HUES64 (cell line): ENCODE measurements at regions not wholly inside any gene's neighbourhood (a gene's known extent, or its start where the extent isn't known, plus 50 kb on each side); places are given as distances from the start of the nearest gene placed in this dataset.
"Not testable (repeated sequence)": the region's sequence is repeated elsewhere in the genome, so short reads cannot be mapped to it uniquely, and the experiment has no call there.

Experiments
- H3K27ac ChIP-seq: 2 replicates; pipeline ENCODE4 v1.7.0; 2013; ENCODE audit warnings: low read depth, low read length, inconsistent platforms
- H3K27me3 ChIP-seq: 2 replicates; pipeline ENCODE4 v1.6.1; 2013; ENCODE audit warnings: mild to moderate bottlenecking, low read length; ENCODE audit not compliant: insufficient read depth
- H3K36me3 ChIP-seq: 2 replicates; pipeline ENCODE4 v1.6.1; 2013; ENCODE audit warnings: mild to moderate bottlenecking, low read length; ENCODE audit not compliant: insufficient read depth
- H3K4me1 ChIP-seq: 2 replicates; pipeline ENCODE4 v1.6.1; 2013; ENCODE audit warnings: mild to moderate bottlenecking, low read length, moderate library complexity; ENCODE audit not compliant: insufficient read depth
- H3K4me3 ChIP-seq: 2 replicates; pipeline ENCODE4 v1.5.1; 2013; ENCODE audit warnings: mild to moderate bottlenecking, low read length, moderate library complexity
- H3K9ac ChIP-seq: 2 replicates; pipeline ENCODE4 v1.6.1; 2013; ENCODE audit warnings: mild to moderate bottlenecking, low read depth, low read length
- H3K9me3 ChIP-seq: 2 replicates; pipeline ENCODE4 v1.6.1; 2013; ENCODE audit warnings: low read depth, low read length; ENCODE audit not compliant: insufficient read depth
- whole genome bisulfite sequencing: fragments of 150-250, 120-280 bp; methylation state at CpG from one replicate; pipeline ENCODE4 v1.1.7; 2013; ENCODE audit warnings: missing lambda C conversion rate; 5-methylcytosine and 5-hydroxymethylcytosine counted together

DNA sequence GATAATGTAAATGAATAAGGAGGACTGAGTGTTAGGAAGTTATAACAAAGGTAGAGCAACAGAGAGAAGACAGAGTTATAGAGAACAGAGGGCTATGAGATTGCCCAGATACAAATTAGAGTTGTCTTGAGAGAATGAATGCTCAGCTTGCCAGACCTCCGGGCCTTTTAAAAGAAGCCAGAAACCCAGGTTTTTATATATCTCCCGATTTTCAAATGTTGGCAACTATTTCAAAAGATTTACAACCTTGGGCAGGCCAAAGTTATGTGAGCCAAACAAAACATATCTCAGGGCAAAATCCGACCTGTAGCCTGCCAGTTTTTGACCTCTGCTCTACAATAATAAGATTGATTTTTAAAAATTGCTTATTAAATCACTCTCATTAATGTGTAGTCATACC is 573.1 kb upstream of the SLC10A2 start:
- WGBS: over 99% methylated on average over 3 of the region's 3 CpGs
- no peak overlapping the region for H3K9ac ChIP-seq
- H3K4me3 ChIP-seq: no peak overlapping the region
- no peaks in the 10 kb centered on the region for H3K4me1 ChIP-seq
- H3K27me3 ChIP-seq: no peaks in the 10 kb centered on the region
- no peaks in the 10 kb centered on the region for H3K36me3 ChIP-seq
- no peaks in the 10 kb centered on the region for H3K9me3 ChIP-seq
- H3K27ac ChIP-seq: no peak overlapping the region

DNA sequence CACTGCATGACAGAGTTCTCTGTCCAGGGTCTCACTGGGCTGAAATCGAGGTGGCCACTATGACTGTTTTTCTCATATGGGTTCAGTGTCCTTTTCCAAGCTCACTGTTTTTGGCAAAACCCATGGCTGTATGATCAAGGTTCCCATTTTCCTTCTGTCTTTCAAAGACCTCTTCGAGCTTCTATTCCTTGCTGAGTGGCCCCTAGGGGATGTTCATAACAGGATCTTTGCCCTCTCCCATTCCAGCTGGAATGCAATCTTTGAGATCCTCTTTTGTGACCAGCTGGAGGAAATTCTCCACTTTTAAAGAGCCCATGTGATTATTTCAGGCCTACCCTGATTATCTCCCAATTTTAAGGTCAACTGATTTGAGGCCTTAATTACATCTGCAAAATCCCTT is 572.5 kb upstream of the SLC10A2 start:
- H3K36me3 ChIP-seq: no peaks in the 10 kb centered on the region
- 91% methylated on average over 2 of the region's 2 CpGs for WGBS
- no peaks in the 10 kb centered on the region for H3K4me1 ChIP-seq
- H3K27ac ChIP-seq: no peak overlapping the region
- no peaks in the 10 kb centered on the region for H3K27me3 ChIP-seq
- no peaks in the 10 kb centered on the region for H3K9me3 ChIP-seq
- no peak overlapping the region for H3K4me3 ChIP-seq
- H3K9ac ChIP-seq: no peak overlapping the region

DNA sequence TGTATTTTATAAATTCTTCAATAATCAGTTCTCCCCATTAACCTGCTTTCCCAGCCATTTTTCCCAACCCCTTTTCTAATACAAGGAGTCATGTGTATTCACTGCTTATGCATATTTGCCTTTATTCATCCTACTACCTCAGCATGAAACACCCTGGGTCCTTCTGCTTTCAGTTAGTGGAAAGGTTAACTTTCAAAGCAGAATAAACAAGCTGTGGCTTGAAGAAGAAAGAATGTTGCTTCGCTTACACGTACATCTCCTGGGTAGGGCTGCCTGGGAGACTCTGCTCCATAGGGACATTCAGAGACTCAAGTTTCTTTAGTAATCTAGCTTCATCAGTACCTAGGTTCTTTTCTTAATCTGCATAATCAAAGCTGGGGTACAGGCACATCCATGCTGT is 567.8 kb upstream of the SLC10A2 start:
- 66% methylated on average over 2 of the region's 2 CpGs for WGBS
- H3K4me1 ChIP-seq: no peaks in the 10 kb centered on the region; the same call in 1 of the 2 replicates
- no peak overlapping the region for H3K9ac ChIP-seq
- no peak overlapping the region for H3K27ac ChIP-seq
- H3K9me3 ChIP-seq: no peaks in the 10 kb centered on the region
- H3K4me3 ChIP-seq: no peak overlapping the region
- no peaks in the 10 kb centered on the region for H3K36me3 ChIP-seq
- H3K27me3 ChIP-seq: no peaks in the 10 kb centered on the region

DNA sequence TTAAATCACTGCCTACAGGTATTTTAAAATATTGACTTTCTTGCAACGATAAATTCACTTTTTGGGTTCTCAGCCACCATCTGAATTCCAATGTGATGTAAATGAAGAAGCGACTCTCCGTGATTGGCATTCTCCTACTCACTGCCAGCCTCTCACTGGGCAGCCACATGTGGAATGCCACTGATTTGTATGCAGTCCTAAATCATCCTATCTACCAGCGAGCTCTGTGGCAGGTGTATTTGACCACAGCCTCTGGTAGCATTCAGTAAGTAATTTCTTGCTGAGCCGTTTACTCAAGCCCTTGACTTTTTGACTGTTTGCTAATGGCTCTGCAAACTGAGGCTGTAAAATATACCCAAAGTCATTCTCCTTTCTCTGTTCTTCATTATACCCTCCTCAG is 559.0 kb upstream of the SLC10A2 start:
- Histone ChIP-seq H3K27ac (no peak overlapping the region), H3K27me3 (no peaks in the 10 kb centered on the region), H3K9ac (no peak overlapping the region), H3K4me3 (no peak overlapping the region), H3K4me1 (peaks cover 10% of the 10 kb centered on the region; the same call in 1 of the 2 replicates), H3K9me3 (no peaks in the 10 kb centered on the region), H3K36me3 (no peaks in the 10 kb centered on the region)
- 85% methylated on average over 5 of the region's 5 CpGs for WGBS

DNA sequence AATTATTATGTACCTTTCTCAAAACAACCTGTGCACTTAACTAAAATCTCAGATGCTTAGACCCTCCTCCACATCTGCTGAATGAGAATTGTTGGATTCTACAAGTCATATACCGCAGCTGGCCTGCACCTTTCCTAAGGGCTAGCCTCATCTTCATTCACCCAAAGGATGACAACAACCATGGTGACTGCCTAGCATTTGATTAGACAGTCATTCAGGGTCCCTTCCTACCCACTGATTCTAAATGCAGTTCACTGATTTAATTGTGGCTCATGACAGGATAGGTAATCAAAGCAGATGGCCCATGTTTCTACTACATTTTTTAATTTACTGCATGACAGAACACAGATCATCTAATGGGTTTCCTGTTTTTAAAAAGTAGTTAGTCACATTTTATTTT is 551.9 kb upstream of the SLC10A2 start:
- H3K27ac ChIP-seq: no peak overlapping the region
- no peak overlapping the region for H3K9ac ChIP-seq
- no peaks in the 10 kb centered on the region for H3K36me3 ChIP-seq
- H3K27me3 ChIP-seq: no peaks in the 10 kb centered on the region
- peaks cover 5% of the 10 kb centered on the region; the same call in 1 of the 2 replicates for H3K4me1 ChIP-seq
- WGBS: 95% methylated on average over 1 of the region's 1 CpG
- no peak overlapping the region for H3K4me3 ChIP-seq
- no peaks in the 10 kb centered on the region for H3K9me3 ChIP-seq

DNA sequence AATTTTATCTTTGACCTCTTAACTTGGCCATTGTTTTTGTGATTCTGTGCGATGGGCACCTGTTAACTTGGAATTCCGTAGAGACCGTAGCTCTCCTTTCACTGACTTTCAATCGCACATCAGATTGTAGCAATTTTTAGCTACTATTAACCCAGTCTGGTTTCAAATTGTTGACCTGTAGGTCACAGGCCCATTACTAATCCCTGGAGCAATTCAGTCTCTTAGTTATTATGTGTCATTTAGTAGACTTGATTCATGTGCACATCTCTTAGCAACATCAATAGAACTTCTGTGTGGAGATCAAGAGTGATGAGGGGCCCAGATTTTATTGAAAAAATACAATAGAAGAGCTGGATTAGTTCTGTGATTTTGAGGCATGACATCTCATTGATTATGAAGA is 549.6 kb upstream of the SLC10A2 start:
- no peaks in the 10 kb centered on the region for H3K9me3 ChIP-seq
- H3K4me1 ChIP-seq: no peaks in the 10 kb centered on the region
- no peak overlapping the region for H3K27ac ChIP-seq
- WGBS: 97% methylated on average over 4 of the region's 4 CpGs
- no peak overlapping the region for H3K4me3 ChIP-seq
- H3K9ac ChIP-seq: no peak overlapping the region
- H3K36me3 ChIP-seq: no peaks in the 10 kb centered on the region
- H3K27me3 ChIP-seq: no peaks in the 10 kb centered on the region

DNA sequence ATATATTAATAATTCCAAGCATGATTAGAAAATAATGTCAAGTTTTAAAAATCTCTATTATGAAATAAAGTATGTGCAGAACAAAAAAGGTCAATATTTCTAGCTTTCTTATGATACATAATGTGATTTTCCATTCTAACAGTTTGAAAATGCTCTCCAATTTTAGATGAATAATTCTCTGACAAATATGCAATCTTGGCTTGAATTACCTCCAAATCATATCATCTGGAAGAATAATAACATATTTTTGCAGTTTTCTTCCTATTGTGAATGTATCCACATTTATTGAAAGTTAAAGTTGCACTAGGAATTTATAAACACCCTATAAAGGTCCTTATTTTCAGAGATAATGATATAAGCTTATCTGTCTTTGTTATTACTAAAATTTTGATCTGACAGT is 548.5 kb upstream of the SLC10A2 start:
- Histone ChIP-seq H3K36me3 (no peaks in the 10 kb centered on the region), H3K27ac (no peak overlapping the region), H3K9me3 (no peaks in the 10 kb centered on the region), H3K9ac (no peak overlapping the region), H3K27me3 (no peaks in the 10 kb centered on the region), H3K4me3 (no peak overlapping the region), H3K4me1 (no peaks in the 10 kb centered on the region)

DNA sequence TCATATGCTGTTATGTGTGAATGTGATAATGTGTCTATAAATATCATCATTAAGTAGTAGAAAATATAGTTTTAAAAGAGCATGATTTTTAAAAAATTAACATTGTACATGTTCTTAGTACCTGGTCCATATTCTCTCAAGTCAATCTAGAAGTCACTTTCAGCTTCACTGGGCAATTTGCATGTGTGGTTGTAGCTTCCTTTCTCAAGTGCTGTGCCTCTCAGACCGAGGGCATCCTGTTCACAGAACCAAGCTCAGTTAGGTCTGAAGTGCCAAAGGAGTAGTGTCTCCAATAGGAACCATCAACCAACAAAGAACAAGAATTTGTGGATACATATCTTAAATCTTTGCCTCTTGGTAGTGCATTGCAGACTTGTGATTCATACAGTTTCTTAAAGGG is 541.8 kb upstream of the SLC10A2 start:
- H3K27ac ChIP-seq: no peak overlapping the region
- no peak overlapping the region for H3K9ac ChIP-seq
- WGBS: 84% methylated on average over 1 of the region's 1 CpG
- H3K4me3 ChIP-seq: no peak overlapping the region
- no peaks in the 10 kb centered on the region for H3K9me3 ChIP-seq
- H3K27me3 ChIP-seq: no peaks in the 10 kb centered on the region
- H3K36me3 ChIP-seq: no peaks in the 10 kb centered on the region
- no peaks in the 10 kb centered on the region for H3K4me1 ChIP-seq

GRCh38 chr13:103605546-103606326 is 539.5 kb upstream of the SLC10A2 start:
- H3K9ac ChIP-seq: no peak overlapping the region
- 97% methylated on average over 15 of the region's 16 CpGs for WGBS
- H3K36me3 ChIP-seq: no peaks in the 10 kb centered on the region
- no peaks in the 10 kb centered on the region for H3K27me3 ChIP-seq
- no peak overlapping the region for H3K4me3 ChIP-seq
- no peaks in the 10 kb centered on the region for H3K9me3 ChIP-seq
- no peak overlapping the region for H3K27ac ChIP-seq
- H3K4me1 ChIP-seq: no peaks in the 10 kb centered on the region

GRCh38 chr13:103599870-103600269 is 533.7 kb upstream of the SLC10A2 start:
- not testable (repeated sequence) for H3K36me3 ChIP-seq, H3K9ac ChIP-seq, H3K27me3 ChIP-seq, H3K4me1 ChIP-seq, H3K4me3 ChIP-seq, H3K27ac ChIP-seq, H3K9me3 ChIP-seq
- WGBS: 94% methylated on average over 26 of the region's 26 CpGs

DNA sequence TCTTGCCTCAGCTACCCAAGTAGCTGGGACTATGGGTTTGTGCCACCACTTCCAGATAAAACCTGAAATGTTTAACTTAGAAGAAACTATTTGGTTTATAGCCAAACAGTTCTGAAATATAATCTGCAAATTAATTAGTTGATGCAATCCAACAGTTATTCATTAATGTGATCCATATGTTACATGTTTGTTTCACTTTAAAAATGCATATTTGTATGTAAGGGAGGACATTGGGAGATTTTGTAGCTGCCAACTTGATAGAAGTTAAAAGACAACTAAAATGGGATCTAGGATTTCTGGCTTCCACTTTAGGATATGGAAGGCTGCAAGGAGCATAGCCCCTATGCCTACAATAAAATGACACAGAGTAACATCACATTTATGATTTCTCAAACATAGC is 532.5 kb upstream of the SLC10A2 start:
- H3K9ac ChIP-seq: no peak overlapping the region
- H3K4me3 ChIP-seq: no peak overlapping the region
- no peaks in the 10 kb centered on the region for H3K9me3 ChIP-seq
- H3K27me3 ChIP-seq: no peaks in the 10 kb centered on the region
- no peak overlapping the region for H3K27ac ChIP-seq
- no peaks in the 10 kb centered on the region for H3K4me1 ChIP-seq
- H3K36me3 ChIP-seq: no peaks in the 10 kb centered on the region

- Histone ChIP-seq H3K9ac (no peak overlapping the region), H3K27ac (no peak overlapping the region), H3K9me3 (peaks cover 25% of the 10 kb centered on the region), H3K4me3 (no peak overlapping the region), H3K36me3 (no peaks in the 10 kb centered on the region), H3K27me3 (no peaks in the 10 kb centered on the region), H3K4me1 (no peaks in the 10 kb centered on the region)
- 95% methylated on average over 4 of the region's 4 CpGs for WGBS
Measured at GRCh38 chr13:103573446-103573845, 507.2 kb upstream of the SLC10A2 start.
